ENCODE measurements at regions not wholly inside any gene's neighbourhood (a gene's known extent, or its start where the extent isn't known, plus 50 kb on each side); places are given as distances from the start of the nearest gene placed in this dataset.
A peak's percentile ranks its signal among the peaks of the same experiment; 100 is the strongest.

DNA sequence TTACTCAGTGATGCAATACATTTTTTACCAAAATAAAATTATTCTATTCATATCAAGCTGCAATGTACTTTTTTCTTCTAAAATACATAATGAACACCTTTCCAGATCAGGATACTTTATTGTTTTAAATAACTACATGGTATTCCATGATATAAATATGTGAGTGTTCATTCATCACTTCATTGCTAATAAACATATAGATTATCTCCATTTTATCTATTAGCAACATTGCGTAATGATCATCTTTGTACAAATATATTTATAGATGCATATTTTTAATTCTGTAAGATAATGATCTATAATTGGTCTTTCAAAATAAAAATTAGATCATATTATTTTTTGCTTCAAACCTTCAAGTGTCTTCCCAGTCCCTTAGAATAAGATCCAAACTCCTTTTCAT lies 156.1 kb upstream of the HHIP start:
- Histone ChIP-seq H2AK9ac (replicated peaks; ENCODE audit: low read depth, low read length, poor library complexity) (no peak overlapping the region), H3K27me3 (ENCODE audit: control insufficient read depth, insufficient read depth, low read length) (no peaks in the 10 kb centered on the region), H4K5ac (ENCODE audit: low read depth, low read length) (no peak overlapping the region), H4K20me1 (ENCODE audit: insufficient read depth, low read length) (no peaks in the 10 kb centered on the region), H3K4me1 (ENCODE audit: control insufficient read depth, insufficient read depth, low read length) (no peaks in the 10 kb centered on the region), H4K91ac (ENCODE audit: insufficient read depth, low read depth, low read length) (no peak overlapping the region), H2BK20ac (ENCODE audit: low read depth, low read length) (no peak overlapping the region), H3K18ac (ENCODE audit: low read depth, low read length) (no peak overlapping the region), H2BK15ac (ENCODE audit: low read depth, low read length) (no peak overlapping the region), H3K4ac (ENCODE audit: low read depth, low read length) (no peak overlapping the region), H2AFZ (replicated peaks; ENCODE audit: low read length, poor library complexity) (no peak overlapping the region), H3K9me3 (ENCODE audit: control insufficient read depth, insufficient read depth, low read length) (no peaks in the 10 kb centered on the region), H2AK5ac (ENCODE audit: low read depth, low read length) (no peak overlapping the region), H3K56ac (ENCODE audit: extremely low read depth, insufficient read depth, low read length) (no peak overlapping the region), H3K36me3 (ENCODE audit: control insufficient read depth, insufficient read depth, low read length) (no peaks in the 10 kb centered on the region), H2BK120ac (ENCODE audit: low read depth, low read length) (no peak overlapping the region), H3K9ac (ENCODE audit: low read depth, low read length) (no peak overlapping the region), H3K27ac (ENCODE audit: insufficient read depth, low read length) (no peak overlapping the region), H3K4me3 (ENCODE audit: insufficient read depth, low read depth, low read length) (no peak overlapping the region), H2BK5ac (ENCODE audit: low read depth, low read length, poor library complexity, severe bottlenecking) (no peak overlapping the region), H3K79me1 (ENCODE audit: low read depth in 1 of 2, low read length in 2 of 2) (no peaks in the 10 kb centered on the region), H4K8ac (ENCODE audit: low read depth in 2 of 2, low read length in 2 of 2) (no peak overlapping the region), H3K9me1 (ENCODE audit: insufficient read depth, low read length) (no peaks in the 10 kb centered on the region), H3K14ac (replicated peaks; ENCODE audit: low read depth, low read length) (no peak overlapping the region), H3K23ac (ENCODE audit: low read depth, low read length) (no peak overlapping the region), H3K4me2 (ENCODE audit: low read depth, low read length) (no peak overlapping the region)
- ATAC-seq (ENCODE audit: low read depth) (no peak), DNase-seq (no peak)
- no TSS peak for BruUV-seq (replicated peaks)
- dilution Hi-C loops (cut with HindIII; ENCODE audit: low sequenced_read_pairs, unreplicated experiment): no loop called here
- ChIA-PET CTCF (no interaction called here), POLR2A (ENCODE audit: unreplicated experiment) (no interaction called here)
- TF ChIP-seq CEBPB (IDR thresholded peaks at IDR 0.05; ENCODE audit: low read depth, low read length) (peak; percentile 55), RCOR1 (IDR thresholded peaks at IDR 0.05; ENCODE audit: insufficient replicate concordance, low read length) (no peak)
- no CpG with 5 or more reads among the region's 1 CpG for WGBS, 2 experiments (ENCODE audit: extremely low coverage in 2 of 2, insufficient read length in 1 of 2)
- in situ Hi-C loops (cut with MboI; ENCODE audit: low sequenced_read_pairs): no loop called here
- intact Hi-C loops (cut with micrococcal nuclease): no loop called here
